ENCODE measurements at regions not wholly inside any gene's neighbourhood (a gene's known extent, or its start where the extent isn't known, plus 50 kb on each side); places are given as distances from the start of the nearest gene placed in this dataset.

GRCh38 chrX:150227321-150227860 is 135.7 kb upstream of the MAMLD1 start (continued):
- TF ChIP-seq ELF2 (CRISPR knock-in tag; IDR thresholded peaks at IDR 0.05) (no peak), ZBED1 (IDR thresholded peaks at IDR 0.05) (no peak)

GRCh38 chrX:150227873-150228410 is 135.2 kb upstream of the MAMLD1 start:
- no peaks in the 10 kb centered on the region for H3K9me1 ChIP-seq (ENCODE audit: control insufficient read depth, insufficient read depth, low read length)
- TF ChIP-seq NEUROD1 (IDR thresholded peaks at IDR 0.05; ENCODE audit: borderline replicate concordance, low read depth, low read length, partially characterized antibody) (no peak), SMAD1 (IDR thresholded peaks at IDR 0.05; ENCODE audit: low read depth, low read length, partially characterized antibody) (no peak), ZNF444 (CRISPR knock-in tag; IDR thresholded peaks at IDR 0.05) (no peak), ELF4 (CRISPR knock-in tag; IDR thresholded peaks at IDR 0.05) (no peak), GATA2 (CRISPR knock-in tag; IDR thresholded peaks at IDR 0.05) (no peak), ZNF124 (CRISPR knock-in tag; IDR thresholded peaks at IDR 0.05) (no peak), MXD1 (CRISPR knock-in tag; IDR thresholded peaks at IDR 0.05; ENCODE audit: borderline replicate concordance, poor library complexity, severe bottlenecking) (no peak), FUS (optimal IDR thresholded peaks at IDR 0.05; ENCODE audit: low read depth, low read length) (no peak), ZNF583 (CRISPR knock-in tag; IDR thresholded peaks at IDR 0.05) (no peak), ZNF398 (CRISPR knock-in tag; IDR thresholded peaks at IDR 0.05) (no peak)
- FAIRE-seq (no peak), DNase-seq (ENCODE audit: extremely low read depth in 1 of 4, low spot score in 3 of 4) (no peak), ATAC-seq (no peak)
- H3K36me3 ChIP-seq (ENCODE audit: control insufficient read depth, insufficient read depth, low read length): no peaks in the 10 kb centered on the region
- intact Hi-C loops (cut with micrococcal nuclease): no loop called here
- no peaks in the 10 kb centered on the region for H3K9me3 ChIP-seq (replicated peaks; ENCODE audit: control insufficient read depth, insufficient read depth, low read depth, low read length)
- H3K4me3 ChIP-seq: no peak overlapping the region
- WGBS (ENCODE audit: insufficient coverage, low coverage, missing lambda C conversion rate): 0% methylated on average over 6 of the region's 7 CpGs
- no peak overlapping the region for H3K27ac ChIP-seq (ENCODE audit: extremely low read depth, low read depth, low read length)
- no peak overlapping the region for H2AFZ ChIP-seq (ENCODE audit: low read depth, low read length)
- in situ Hi-C loops (cut with MboI): no loop called here
- ChIA-PET POLR2A (no interaction called here), CTCF (ENCODE audit: low intra/inter-chr PET ratio) (no interaction called here)
- H3K9ac ChIP-seq (ENCODE audit: insufficient read depth in 1 of 2, low read depth in 2 of 2, low read length in 2 of 2): no peak overlapping the region
- H3K27me3 ChIP-seq (ENCODE audit: control insufficient read depth in 2 of 2, insufficient read depth in 2 of 2, low read length in 2 of 2): no peaks in the 10 kb centered on the region
- H3K79me2 ChIP-seq (ENCODE audit: control insufficient read depth, insufficient read depth, low read length): no peaks in the 10 kb centered on the region
- H4K20me1 ChIP-seq (replicated peaks; ENCODE audit: control insufficient read depth, insufficient read depth, low read length): no peaks in the 10 kb centered on the region
- no peaks in the 10 kb centered on the region for H3K4me1 ChIP-seq (replicated peaks in 1 of 2; ENCODE audit: control insufficient read depth in 2 of 2, insufficient read depth in 2 of 2, low read length in 2 of 2)
- BruUV-seq (replicated peaks): no TSS peak
- H3K4me2 ChIP-seq (ENCODE audit: insufficient read depth, low read length): no peak overlapping the region

All from K562 (cell line).